Heart left ventricle (tissue), 16 donors: ENCODE measurements at regions not wholly inside any gene's neighbourhood (a gene's known extent, or its start where the extent isn't known, plus 50 kb on each side); places are given as distances from the start of the nearest gene placed in this dataset.

ENCODE experiments used
- ATAC-seq, 4 donors: fragments of 200-7000 bp; cut with Tn5 transposase; one replicate each; pipeline ENCODE4 v1.9.1; 2020 to 2022; ENCODE audit warnings: moderate library complexity in 4 of 4, mild to moderate bottlenecking in 3 of 4, moderate number of reproducible peaks in 1 of 4
- DNase-seq, 5 donors: peaks; one replicate each; pipeline ENCODE4 v3.0.0-alpha.2; 2020
- H3K27ac ChIP-seq, 12 donors: fragments of 200-600 bp; sonication (generic) in 4 of 12; one replicate each; pipeline versions ENCODE4 v1.5.0 to v1.8.0; 2016 to 2022; ENCODE audit warnings: mild to moderate bottlenecking in 2 of 12
- H3K27me3 ChIP-seq, 9 donors: fragments of 200-600 bp; sonication (generic) in 2 of 9; one replicate each; pipeline versions ENCODE4 v1.5.1 to v1.8.0; 2016 to 2022; ENCODE audit warnings: mild to moderate bottlenecking in 3 of 9
- H3K36me3 ChIP-seq, 9 donors: fragments of 200-600 bp; sonication (generic) in 2 of 9; one replicate each; pipeline versions ENCODE4 v1.5.0 to v1.8.0; 2018 to 2022; ENCODE audit warnings: mild to moderate bottlenecking in 2 of 9
- H3K4me1 ChIP-seq, 12 donors: fragments of 200-600 bp; sonication (generic) in 4 of 12; one replicate each; pipeline versions ENCODE4 v1.5.0 to v1.8.0; 2016 to 2022; ENCODE audit warnings: mild to moderate bottlenecking in 3 of 12
- H3K4me3 ChIP-seq, 12 donors: fragments of 200-600 bp; sonication (generic) in 4 of 12; one replicate each; pipeline versions ENCODE4 v1.5.0 to v1.8.0; 2017 to 2022; ENCODE audit warnings: mild to moderate bottlenecking in 9 of 12, moderate library complexity in 4 of 12
- H3K9me3 ChIP-seq, 12 donors: fragments of 200-600 bp; sonication (generic) in 4 of 12; one replicate each; pipeline versions ENCODE4 v1.5.0 to v1.8.0; 2016 to 2022; ENCODE audit warnings: mild to moderate bottlenecking in 1 of 12
- POLR2A ChIP-seq, 2 donors: fragments of 450-650 bp; IDR thresholded peaks; one replicate each; pipeline ENCODE4 v1.6.1; 2017; ENCODE audit warnings: antibody characterized with exemption in 2 of 2, mild to moderate bottlenecking in 2 of 2, moderate library complexity in 2 of 2
- WGBS, 4 donors: extraction: QIAGEN DNeasy Blood & Tissue Kit in 2 of 4; methylation state at CpG; one replicate each; pipeline versions ENCODE4 v1.1.5 to v1.1.7; 2013 to 2018; 5-methylcytosine and 5-hydroxymethylcytosine counted together
- intact Hi-C, 10 donors: fragments of 100-400 bp; cut with DNase I; formaldehyde crosslinking; loops; one replicate each; pipeline versions ENCODE4 v1.11.1 to v1.14.2; 2022
- TF ChIP-seq, protein P1 (sequence below), 12 donors: fragments of 200-600 bp; sonication (generic) in 4 of 12; IDR thresholded peaks; one replicate each; pipeline versions ENCODE4 v1.5.0 to v1.8.0; 2018 to 2022; ENCODE audit warnings: antibody characterized with exemption in 12 of 12, mild to moderate bottlenecking in 5 of 12
- donor health status: ischemic (EF 13 %, LVEDD 7.1; RV severe dilation, severe dysfunction).
- donor health status: healthy with polysubstance abuse.
- donor health status: DM: no; HTN: yes; CAD: no.
- donor health status: DM: no; HTN: no; CAD: no.
- donor health status: ischemic (EF 25% LVEDD 6.9; RV normal size, moderate dysfunction).
- donor health status: ischemic (EF 25% LVEDD 5.7; RV mildly dilated, moderate dysfunction).
- donor health status: healthy.
- donor health status: DM: yes; HTN: yes; CAD: no.
- donor health status: ischemic (EF 35%, LVEDD 5.7; RV mildly dilated, moderate dysfunction).
- donor health status: nonischemic (EF 11% LVEDD 7.7; RV severe dilation, severe dysfunction).
- donor health status: DM: yes; HTN: yes; CAD: no.
- donor health status: PGD.
- donor health status: ischemic (EF 29% LVEDD 5.4; RV normal size, mild dysfunction).
- donor health status: nonischemic (EF 23%, LVEDD 6.1; RV moderate dilation, normal function).

DNA sequence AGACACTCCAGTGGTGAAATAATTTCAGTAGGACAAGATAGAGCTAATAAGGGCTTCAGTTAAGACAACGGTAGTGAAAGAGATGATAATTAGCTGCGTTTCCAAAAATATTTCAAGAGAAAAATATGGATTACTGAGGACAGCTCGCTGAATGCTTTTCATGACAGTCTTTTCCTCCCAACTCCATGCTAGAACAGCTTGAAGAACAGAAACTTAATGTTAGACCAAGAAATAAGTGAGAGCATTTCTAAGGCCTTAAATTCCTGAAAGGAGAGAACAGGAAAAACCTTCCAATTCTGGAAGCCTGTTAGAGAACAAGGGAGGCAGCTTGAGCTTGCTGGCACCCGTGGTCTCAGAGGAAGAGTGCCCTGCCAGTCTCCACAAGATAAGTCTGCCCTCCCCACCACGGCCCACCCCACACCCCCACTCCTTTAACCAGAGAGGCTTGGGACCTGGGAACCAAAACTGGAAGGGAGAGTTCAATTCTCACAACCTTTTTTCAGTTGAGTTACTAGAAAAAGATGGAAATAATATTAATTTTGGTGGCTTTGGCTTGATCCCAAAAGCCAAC, 1148.0 kb upstream of the CELF2 start:
- intact Hi-C loops = no loop called here
- H3K36me3 ChIP-seq = no peaks in the 10 kb centered on the region
- no peaks in the 10 kb centered on the region for H3K9me3 ChIP-seq
- no peaks in the 10 kb centered on the region for H3K4me1 ChIP-seq
- no peak overlapping the region for H3K4me3 ChIP-seq
- no peak for ATAC-seq
- TF ChIP-seq, protein P1, sequence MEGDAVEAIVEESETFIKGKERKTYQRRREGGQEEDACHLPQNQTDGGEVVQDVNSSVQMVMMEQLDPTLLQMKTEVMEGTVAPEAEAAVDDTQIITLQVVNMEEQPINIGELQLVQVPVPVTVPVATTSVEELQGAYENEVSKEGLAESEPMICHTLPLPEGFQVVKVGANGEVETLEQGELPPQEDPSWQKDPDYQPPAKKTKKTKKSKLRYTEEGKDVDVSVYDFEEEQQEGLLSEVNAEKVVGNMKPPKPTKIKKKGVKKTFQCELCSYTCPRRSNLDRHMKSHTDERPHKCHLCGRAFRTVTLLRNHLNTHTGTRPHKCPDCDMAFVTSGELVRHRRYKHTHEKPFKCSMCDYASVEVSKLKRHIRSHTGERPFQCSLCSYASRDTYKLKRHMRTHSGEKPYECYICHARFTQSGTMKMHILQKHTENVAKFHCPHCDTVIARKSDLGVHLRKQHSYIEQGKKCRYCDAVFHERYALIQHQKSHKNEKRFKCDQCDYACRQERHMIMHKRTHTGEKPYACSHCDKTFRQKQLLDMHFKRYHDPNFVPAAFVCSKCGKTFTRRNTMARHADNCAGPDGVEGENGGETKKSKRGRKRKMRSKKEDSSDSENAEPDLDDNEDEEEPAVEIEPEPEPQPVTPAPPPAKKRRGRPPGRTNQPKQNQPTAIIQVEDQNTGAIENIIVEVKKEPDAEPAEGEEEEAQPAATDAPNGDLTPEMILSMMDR (IDR thresholded peaks at IDR 0.05) = no peak
- no peak for TF ChIP-seq POLR2A (IDR thresholded peaks at IDR 0.05)
- WGBS, 4 donors = 37 to 48% (median 41%) methylated on average over 5 of the region's 5 CpGs
- H3K27ac ChIP-seq = no peak overlapping the region
- no peak for DNase-seq
- H3K27me3 ChIP-seq = no peaks in the 10 kb centered on the region

DNA sequence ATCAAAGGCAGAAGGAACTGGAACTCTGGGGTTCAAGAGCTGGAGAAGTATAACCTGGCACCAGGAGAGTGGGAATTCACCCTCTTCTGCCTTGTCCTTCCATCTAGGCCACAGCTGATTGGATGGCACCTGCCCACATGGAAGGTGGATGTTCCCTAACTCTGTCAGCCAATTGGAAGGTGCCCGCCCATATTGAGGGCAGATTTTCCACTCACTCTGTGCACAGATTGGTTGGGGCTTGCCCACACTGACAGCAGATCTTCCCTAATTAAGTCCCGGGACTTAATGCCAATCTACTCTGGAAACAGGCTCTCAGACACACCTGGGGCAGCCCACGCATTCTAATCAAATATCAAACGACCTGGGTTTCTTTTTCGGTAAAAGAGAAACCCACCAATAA, 1142.3 kb upstream of the CELF2 start:
- intact Hi-C loops = no loop called here
- Histone ChIP-seq H3K4me1 (no peaks in the 10 kb centered on the region), H3K4me3 (no peak overlapping the region), H3K27ac (no peak overlapping the region), H3K36me3 (no peaks in the 10 kb centered on the region), H3K9me3 (peaks cover 0 to 6% (median 0%) of the 10 kb centered on the region in 12 donors), H3K27me3 (no peaks in the 10 kb centered on the region)
- no peak for ATAC-seq
- DNase-seq = no peak
- 85 to 90% (median 89%) methylated on average over 5 of the region's 5 CpGs for WGBS, 4 donors
- TF ChIP-seq, protein P1 (IDR thresholded peaks at IDR 0.05) = no peak
- TF ChIP-seq POLR2A (IDR thresholded peaks at IDR 0.05) = no peak

DNA sequence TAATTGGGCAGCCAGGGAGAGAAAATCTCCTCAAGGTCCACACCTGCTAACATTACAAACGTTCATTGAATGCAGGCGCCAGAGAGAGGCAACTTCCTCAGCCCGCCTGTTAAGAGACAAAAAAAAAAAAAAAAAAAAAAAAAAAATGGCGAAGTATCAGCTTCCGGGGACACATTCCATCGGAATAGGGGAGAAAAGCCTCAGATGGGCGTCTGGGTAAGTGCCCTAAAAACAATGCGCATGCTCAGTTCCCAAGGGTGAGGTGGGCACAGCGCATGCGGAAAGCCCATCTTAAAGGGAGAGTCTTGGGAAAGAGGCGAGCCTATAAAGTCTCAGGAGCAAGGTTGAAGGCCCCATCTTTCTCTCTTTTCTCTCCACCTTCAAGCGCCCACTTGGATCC, 1139.7 kb upstream of the CELF2 start:
- Histone ChIP-seq H3K27ac (no peak overlapping the region), H3K4me3 (no peak overlapping the region), H3K36me3 (no peaks in the 10 kb centered on the region), H3K4me1 (no peaks in the 10 kb centered on the region), H3K9me3 (peaks cover 0 to 27% (median 5%) of the 10 kb centered on the region in 12 donors), H3K27me3 (no peaks in the 10 kb centered on the region)
- DNase-seq (no peak), ATAC-seq (no peak)
- intact Hi-C loops = no loop called here
- 89 to 94% (median 93%) methylated on average over 12 of the region's 12 CpGs for WGBS, 4 donors
- TF ChIP-seq, protein P1 (IDR thresholded peaks at IDR 0.05) = no peak
- TF ChIP-seq POLR2A (IDR thresholded peaks at IDR 0.05) = no peak

DNA sequence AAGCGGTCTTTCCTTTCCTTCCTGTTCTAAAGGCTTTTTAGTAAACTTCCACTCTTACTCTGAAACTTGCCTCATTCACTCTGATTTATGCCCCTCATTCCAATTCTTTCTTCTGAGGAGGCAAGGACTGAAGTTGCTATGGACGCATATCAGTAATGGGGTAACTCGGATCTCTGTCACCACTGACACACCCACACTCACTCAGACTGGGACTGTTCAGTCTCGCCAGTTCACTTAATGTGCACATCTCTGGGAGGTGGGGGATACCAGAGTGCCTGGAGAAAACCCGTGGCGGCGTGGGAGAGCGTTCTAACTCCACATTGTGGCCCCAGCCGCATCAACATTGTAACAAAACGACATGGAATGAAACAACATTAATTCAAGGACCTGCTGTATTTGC, 1139.3 kb upstream of the CELF2 start:
- intact Hi-C loops = no loop called here

More for the DNA sequence above, 1139.3 kb upstream of the CELF2 start:
- H3K4me1 ChIP-seq = no peaks in the 10 kb centered on the region
- H3K4me3 ChIP-seq = no peak overlapping the region
- H3K27ac ChIP-seq = no peak overlapping the region
- no peak for DNase-seq
- no peak for ATAC-seq
- peaks cover 0 to 31% (median 7%) of the 10 kb centered on the region in 12 donors for H3K9me3 ChIP-seq
- no peaks in the 10 kb centered on the region for H3K27me3 ChIP-seq
- TF ChIP-seq POLR2A (IDR thresholded peaks at IDR 0.05) = no peak
- TF ChIP-seq, protein P1 (IDR thresholded peaks at IDR 0.05) = no peak
- WGBS, 4 donors = 89 to 96% (median 92%) methylated on average over 10 of the region's 10 CpGs
- no peaks in the 10 kb centered on the region for H3K36me3 ChIP-seq
